K562 (cell line): ENCODE measurements at regions not wholly inside any gene's neighbourhood (a gene's known extent, or its start where the extent isn't known, plus 50 kb on each side); places are given as distances from the start of the nearest gene placed in this dataset.

Experiments
- ATAC-seq: fragments of 200-7000 bp; cut with Tn5 transposase; 3 replicates; pipeline ENCODE4 v1.9.1; 2020; ENCODE audit warnings: moderate library complexity
- BruUV-seq: library from RNA; stranded (reverse); fragments of 400-500 nt; replicated peaks from 2 replicates; lab custom pipeline; 2021; lab: Mats Ljungman, UMichigan
- CTCF ChIA-PET: fragments of 300-600 bp; formaldehyde crosslinking; extraction: SDS; loops from one replicate; lab custom pipeline; 2021; ENCODE audit warnings: low intra/inter-chr PET ratio; lab: Yijun Ruan, JAX
- POLR2A ChIA-PET: fragments of 300-600, 350-650 bp; sonication (Branson Sonifier 250); formaldehyde crosslinking; extraction: SDS; loops from one replicate; lab custom pipeline; 2021; ENCODE audit warnings: antibody characterized with exemption, inconsistent platforms; lab: Yijun Ruan, JAX
- DNase-seq, 4 experiments: peaks; one replicate each; pipeline versions ENCODE4 v3.0.0 to v3.0.0-alpha.2; 2011 to 2018; ENCODE audit warnings: low spot score in 3 of 4, mixed read lengths in 3 of 4; ENCODE audit errors: extremely low read depth in 1 of 4
- FAIRE-seq: peaks from 2 replicates; lab custom pipeline; 2011; peaks lifted over from hg19 to GRCh38; lab: Jason Lieb, UNC
- H2AFZ ChIP-seq: 2 replicates; pipeline ENCODE4 v1.6.0; 2011; ENCODE audit warnings: low read depth, low read length, control low read depth, inconsistent platforms
- H3K27ac ChIP-seq: fragments of 200-600 bp; 3 replicates; pipeline ENCODE4 v1.8.0; 2011; ENCODE audit warnings: low read depth, mild to moderate bottlenecking, control low read depth, inconsistent platforms, low read length, moderate library complexity, mixed read lengths; ENCODE audit errors: extremely low read depth
- H3K27me3 ChIP-seq, 2 experiments: fragments of 300-600 bp in 1 of 2; 2 replicates in 1 of 2; 3 replicates in 1 of 2; pipeline versions ENCODE4 v1.6.0 to v1.8.0; 2011; ENCODE audit warnings: inconsistent platforms in 2 of 2, low read length in 2 of 2, mild to moderate bottlenecking in 1 of 2, mixed read lengths in 1 of 2, moderate library complexity in 1 of 2; ENCODE audit not compliant: control insufficient read depth in 2 of 2, insufficient read depth in 2 of 2
- H3K36me3 ChIP-seq: fragments of 300-600 bp; 3 replicates; pipeline ENCODE4 v1.8.0; 2011; ENCODE audit warnings: mild to moderate bottlenecking, low read length, inconsistent platforms; ENCODE audit not compliant: control insufficient read depth, insufficient read depth
- H3K4me1 ChIP-seq, 2 experiments: fragments of 200-600 bp in 1 of 2; replicated peaks in 1 of 2; 2 replicates in 1 of 2; 3 replicates in 1 of 2; pipeline versions ENCODE4 v1.5.1 to v1.8.0; 2011; ENCODE audit warnings: inconsistent platforms in 2 of 2, low read length in 2 of 2, mild to moderate bottlenecking in 1 of 2, mixed read lengths in 1 of 2, moderate library complexity in 1 of 2; ENCODE audit not compliant: control insufficient read depth in 2 of 2, insufficient read depth in 2 of 2
- H3K4me2 ChIP-seq: 2 replicates; pipeline ENCODE4 v1.6.1; 2011; ENCODE audit warnings: low read length, control low read depth, inconsistent platforms, mixed read lengths; ENCODE audit not compliant: insufficient read depth
- H3K4me3 ChIP-seq: fragments of 200-600 bp; sonication (generic), shearing (Covaris generic); 2 replicates; pipeline ENCODE4 v1.5.1; 2016; ENCODE audit warnings: control low read depth, inconsistent platforms
- H3K79me2 ChIP-seq: fragments of 200-600 bp; 3 replicates; pipeline ENCODE4 v1.8.0; 2011; ENCODE audit warnings: low read length, inconsistent platforms; ENCODE audit not compliant: control insufficient read depth, insufficient read depth
- H3K9ac ChIP-seq, 2 experiments: 2 replicates each; pipeline versions ENCODE4 v1.6.0 to v1.6.1; 2011; ENCODE audit warnings: low read depth in 2 of 2, low read length in 2 of 2, control low read depth in 1 of 2, inconsistent platforms in 1 of 2, mild to moderate bottlenecking in 1 of 2, mixed read lengths in 1 of 2; ENCODE audit not compliant: insufficient read depth in 1 of 2
- H3K9me1 ChIP-seq: one replicate; pipeline ENCODE4 v1.6.0; 2011; ENCODE audit warnings: inconsistent platforms, mild to moderate bottlenecking, low read length, moderate library complexity; ENCODE audit not compliant: control insufficient read depth, insufficient read depth
- H3K9me3 ChIP-seq: replicated peaks from 2 replicates; pipeline ENCODE4 v1.5.1; 2011; ENCODE audit warnings: low read depth, low read length, inconsistent platforms; ENCODE audit not compliant: control insufficient read depth, insufficient read depth
- H4K20me1 ChIP-seq: replicated peaks from 2 replicates; pipeline ENCODE4 v1.6.1; 2011; ENCODE audit warnings: low read length, inconsistent platforms, mixed read lengths; ENCODE audit not compliant: control insufficient read depth, insufficient read depth
- ARID2 ChIP-seq: fragments of 450-650 bp; IDR thresholded peaks from 2 replicates; pipeline ENCODE4 v1.6.1; 2017; ENCODE audit warnings: antibody characterized with exemption, mild to moderate bottlenecking
- JUN ChIP-seq, 2 experiments: sonication (generic) in 1 of 2; formaldehyde crosslinking in 1 of 2; IDR thresholded peaks; 2 replicates each; pipeline versions ENCODE4 v1.6.1 to v1.8.0; 2012 to 2022; ENCODE audit warnings: borderline replicate concordance in 2 of 2, mild to moderate bottlenecking in 2 of 2, improper control_type of control experiment in 1 of 2, low read depth in 1 of 2, low read length in 1 of 2, missing genetic modification reagents in 1 of 2
- KDM5B ChIP-seq: fragments of 200-600 bp; sonication (generic); IDR thresholded peaks from 2 replicates; pipeline ENCODE4 v1.6.1; 2012; ENCODE audit warnings: low read depth, mild to moderate bottlenecking, moderate library complexity, low read length, control low read depth, inconsistent platforms; ENCODE audit not compliant: insufficient replicate concordance
- MBD1 ChIP-seq: fragments of 250-450 bp; sonication (Bioruptor Pico); IDR thresholded peaks from 2 replicates; pipeline ENCODE4 v1.8.0; 2022; ENCODE audit warnings: inconsistent platforms
- NUFIP1 ChIP-seq: fragments of 450-650 bp; IDR thresholded peaks from 2 replicates; pipeline ENCODE4 v1.6.1; 2018; ENCODE audit not compliant: partially characterized antibody
- PTTG1 ChIP-seq: fragments of 450-650 bp; IDR thresholded peaks from 2 replicates; pipeline ENCODE4 v1.6.1; 2016; ENCODE audit warnings: low read depth, mild to moderate bottlenecking, missing genetic modification characterization, missing compliant biosample characterization
- RAD21 ChIP-seq, 2 experiments: fragments of 250-450 bp in 1 of 2; fragments of 450-650 bp in 1 of 2; sonication (Bioruptor Pico) in 1 of 2; formaldehyde crosslinking in 1 of 2; IDR thresholded peaks in 1 of 2; conservative IDR thresholded peaks in 1 of 2; 2 replicates each; pipeline versions ENCODE4 v1.4.0 to v1.8.0; 2020 to 2022; ENCODE audit warnings: mild to moderate bottlenecking in 2 of 2, moderate library complexity in 1 of 2
- SMAD2 ChIP-seq: fragments of 150-350 bp; IDR thresholded peaks from 2 replicates; pipeline ENCODE4 v1.6.1; 2014; ENCODE audit warnings: low read depth, mild to moderate bottlenecking, low read length
- SMARCA5 ChIP-seq: fragments of 450-650 bp; IDR thresholded peaks from 2 replicates; pipeline ENCODE4 v1.6.1; 2016
- SREBF1 ChIP-seq: fragments of 150-350 bp; IDR thresholded peaks from 2 replicates; pipeline ENCODE4 v1.6.1; 2014; ENCODE audit warnings: antibody characterized with exemption, low read depth, low read length, borderline replicate concordance
- SRSF3 ChIP-seq: fragments of 200-400 bp; formaldehyde crosslinking; IDR thresholded peaks from 2 replicates; pipeline ENCODE4 v1.6.1; 2016; ENCODE audit warnings: mild to moderate bottlenecking, low read length, moderate library complexity; ENCODE audit not compliant: insufficient read depth
- TAF7 ChIP-seq: fragments of 450-650 bp; IDR thresholded peaks from 2 replicates; pipeline ENCODE4 v1.6.1; 2016; ENCODE audit warnings: missing genetic modification characterization, missing compliant biosample characterization
- TRIM24 ChIP-seq, 2 experiments: fragments of 450-650 bp; IDR thresholded peaks; 2 replicates each; pipeline ENCODE4 v1.6.1; 2016
- ZNF146 ChIP-seq: IDR thresholded peaks from one replicate; pipeline ENCODE4 v1.6.1; 2018; ENCODE audit warnings: missing compliant biosample characterization; ENCODE audit not compliant: unreplicated experiment
- ZNF24 ChIP-seq: fragments of 450-650 bp; IDR thresholded peaks from 2 replicates; pipeline ENCODE4 v1.6.1; 2016
- ZNF324 ChIP-seq: fragments of 250-450 bp; sonication (Bioruptor Pico); IDR thresholded peaks from 2 replicates; pipeline ENCODE4 v1.4.0; 2020; ENCODE audit warnings: mild to moderate bottlenecking
- ZNF444 ChIP-seq: fragments of 250-450 bp; sonication (Bioruptor Pico); IDR thresholded peaks from 2 replicates; pipeline ENCODE4 v1.4.0; 2020; ENCODE audit warnings: mild to moderate bottlenecking, moderate library complexity
- WGBS: fragments of 100-300 bp; shearing (Covaris generic); methylation state at CpG from one replicate; pipeline ENCODE4 v1.1.6; 2016; ENCODE audit warnings: low coverage, mixed read lengths; ENCODE audit not compliant: insufficient coverage; ENCODE audit errors: missing lambda C conversion rate; 5-methylcytosine and 5-hydroxymethylcytosine counted together
- in situ Hi-C: fragments of 300-500 bp; cut with MboI; formaldehyde crosslinking; loops from 4 replicates; pipeline ENCODE4 v1.15.0; 2018; ENCODE audit warnings: inconsistent platforms, mixed read lengths
- intact Hi-C: fragments of 100-400 bp; cut with micrococcal nuclease; formaldehyde crosslinking; loops from 2 replicates; pipeline ENCODE4 v1.14.2; 2022
- TF ChIP-seq, protein P1 (sequence below): fragments of 150-350 bp; IDR thresholded peaks from 2 replicates; pipeline ENCODE4 v1.6.1; 2014; ENCODE audit warnings: low read depth, mild to moderate bottlenecking, low read length, borderline replicate concordance

- 0% methylated on average over 2 of the region's 2 CpGs for WGBS
Observed at GRCh38 chr6:48994811-48995210, 468.2 kb downstream of the MMUT start.

More at GRCh38 chr6:48994811-48995210, 468.2 kb downstream of the MMUT start:
- Histone ChIP-seq H3K4me1 (no peaks in the 10 kb centered on the region), H3K27ac (no peak overlapping the region), H3K4me2 (no peak overlapping the region), H4K20me1 (no peaks in the 10 kb centered on the region), H3K79me2 (no peaks in the 10 kb centered on the region), H3K9me1 (no peaks in the 10 kb centered on the region), H3K27me3 (no peaks in the 10 kb centered on the region), H3K36me3 (no peaks in the 10 kb centered on the region), H3K9me3 (no peaks in the 10 kb centered on the region), H2AFZ (no peak overlapping the region), H3K9ac (no peak overlapping the region), H3K4me3 (no peak overlapping the region)
- in situ Hi-C loops: no loop called here
- ATAC-seq: no peak
- no peak for FAIRE-seq
- ChIA-PET CTCF (no interaction called here), POLR2A (no interaction called here)
- no TSS peak for BruUV-seq
- intact Hi-C loops: no loop called here
- no peak for TF ChIP-seq ARID2
- TF ChIP-seq PTTG1 (tag): no peak
- TF ChIP-seq NUFIP1: no peak
- no peak for TF ChIP-seq TRIM24 (IDR thresholded peaks at IDR 0.05)
- TF ChIP-seq, protein P1, sequence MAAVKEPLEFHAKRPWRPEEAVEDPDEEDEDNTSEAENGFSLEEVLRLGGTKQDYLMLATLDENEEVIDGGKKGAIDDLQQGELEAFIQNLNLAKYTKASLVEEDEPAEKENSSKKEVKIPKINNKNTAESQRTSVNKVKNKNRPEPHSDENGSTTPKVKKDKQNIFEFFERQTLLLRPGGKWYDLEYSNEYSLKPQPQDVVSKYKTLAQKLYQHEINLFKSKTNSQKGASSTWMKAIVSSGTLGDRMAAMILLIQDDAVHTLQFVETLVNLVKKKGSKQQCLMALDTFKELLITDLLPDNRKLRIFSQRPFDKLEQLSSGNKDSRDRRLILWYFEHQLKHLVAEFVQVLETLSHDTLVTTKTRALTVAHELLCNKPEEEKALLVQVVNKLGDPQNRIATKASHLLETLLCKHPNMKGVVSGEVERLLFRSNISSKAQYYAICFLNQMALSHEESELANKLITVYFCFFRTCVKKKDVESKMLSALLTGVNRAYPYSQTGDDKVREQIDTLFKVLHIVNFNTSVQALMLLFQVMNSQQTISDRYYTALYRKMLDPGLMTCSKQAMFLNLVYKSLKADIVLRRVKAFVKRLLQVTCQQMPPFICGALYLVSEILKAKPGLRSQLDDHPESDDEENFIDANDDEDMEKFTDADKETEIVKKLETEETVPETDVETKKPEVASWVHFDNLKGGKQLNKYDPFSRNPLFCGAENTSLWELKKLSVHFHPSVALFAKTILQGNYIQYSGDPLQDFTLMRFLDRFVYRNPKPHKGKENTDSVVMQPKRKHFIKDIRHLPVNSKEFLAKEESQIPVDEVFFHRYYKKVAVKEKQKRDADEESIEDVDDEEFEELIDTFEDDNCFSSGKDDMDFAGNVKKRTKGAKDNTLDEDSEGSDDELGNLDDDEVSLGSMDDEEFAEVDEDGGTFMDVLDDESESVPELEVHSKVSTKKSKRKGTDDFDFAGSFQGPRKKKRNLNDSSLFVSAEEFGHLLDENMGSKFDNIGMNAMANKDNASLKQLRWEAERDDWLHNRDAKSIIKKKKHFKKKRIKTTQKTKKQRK: no peak
- TF ChIP-seq SMARCA5: no peak
- no peak for TF ChIP-seq ZNF324
- no peak for TF ChIP-seq TAF7 (tag)
- no peak for TF ChIP-seq SRSF3
- TF ChIP-seq MBD1: no peak
- TF ChIP-seq ZNF146 (CRISPR knock-in tag): no peak
- no peak for TF ChIP-seq SREBF1
- TF ChIP-seq KDM5B: no peak
- no peak for TF ChIP-seq RAD21 (CRISPR knock-in tag; conservative IDR thresholded peaks at IDR 0.05 in 1 of 2, IDR thresholded peaks at IDR 0.05 in 1 of 2)
- no peak for TF ChIP-seq SMAD2
- no peak for TF ChIP-seq ZNF444 (CRISPR knock-in tag)
- TF ChIP-seq ZNF24: no peak
- no peak for TF ChIP-seq JUN (IDR thresholded peaks at IDR 0.05; ENCODE audit: borderline replicate concordance, low read depth, low read length)
- TF ChIP-seq JUN (CRISPR knock-in tag; IDR thresholded peaks at IDR 0.05; ENCODE audit: borderline replicate concordance): no peak
- no peak for DNase-seq
